ENCODE measurements at regions not wholly inside any gene's neighbourhood (a gene's known extent, or its start where the extent isn't known, plus 50 kb on each side); places are given as distances from the start of the nearest gene placed in this dataset.

DNA sequence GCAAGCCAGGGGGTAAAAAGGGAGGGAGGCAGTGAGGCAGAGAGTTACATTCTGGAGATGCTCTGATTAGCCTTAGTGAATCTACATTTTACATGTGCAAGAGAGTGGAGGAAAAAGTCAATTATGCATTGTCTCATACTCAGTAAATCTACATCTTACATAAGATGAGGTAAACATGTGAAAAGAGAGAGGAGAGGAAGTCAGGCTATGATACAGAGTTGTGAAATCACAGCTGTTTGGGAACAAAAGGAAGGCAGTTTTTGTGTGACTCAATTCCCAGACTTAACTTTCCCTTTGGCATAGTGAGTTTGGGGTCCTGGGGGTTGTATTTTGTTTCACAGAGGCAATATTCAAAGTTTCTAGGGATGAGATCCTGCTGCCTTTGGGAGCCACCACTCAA, 67.8 kb downstream of the GP2 start:
- DNase-seq = no peak

DNA sequence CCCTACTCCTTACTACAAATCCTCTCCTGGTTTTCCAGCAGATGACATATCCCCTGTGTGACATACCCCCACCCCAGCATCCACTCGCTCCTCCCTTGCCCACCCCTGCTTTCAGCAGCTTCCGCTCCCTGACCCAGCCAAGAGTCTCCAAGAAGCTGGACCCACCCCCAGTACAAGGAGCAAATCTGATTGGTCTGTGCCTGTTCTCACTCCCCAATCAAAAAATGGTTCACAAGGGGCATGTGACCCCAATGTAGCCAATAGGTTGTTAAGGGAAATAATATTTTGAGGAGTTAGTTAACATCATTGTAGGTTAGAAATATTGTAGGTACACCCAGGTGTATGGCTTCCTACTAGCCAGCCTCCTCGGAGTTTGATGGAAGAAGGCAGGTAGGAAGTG, 70.1 kb downstream of the GP2 start:
- DNase-seq = no peak

DNA sequence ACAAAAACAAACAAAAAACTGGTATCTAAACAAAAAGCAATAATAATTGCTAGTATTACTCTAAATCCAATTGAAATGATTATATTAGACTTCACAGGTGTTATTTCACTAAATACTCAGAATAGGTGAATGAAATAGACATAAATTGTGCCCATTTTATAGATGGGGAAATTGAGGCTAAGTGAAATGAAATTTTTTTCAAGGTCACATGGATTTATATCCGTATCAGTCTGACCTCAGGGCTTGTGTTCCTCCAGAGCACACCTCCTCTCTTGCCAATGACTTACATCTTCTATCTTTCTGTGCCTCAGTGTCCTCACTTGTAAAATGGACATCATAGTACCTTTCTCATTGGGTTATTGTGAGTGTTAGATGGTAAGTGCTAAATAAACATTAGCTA, 72.3 kb downstream of the GP2 start:
- no peak for DNase-seq

DNA sequence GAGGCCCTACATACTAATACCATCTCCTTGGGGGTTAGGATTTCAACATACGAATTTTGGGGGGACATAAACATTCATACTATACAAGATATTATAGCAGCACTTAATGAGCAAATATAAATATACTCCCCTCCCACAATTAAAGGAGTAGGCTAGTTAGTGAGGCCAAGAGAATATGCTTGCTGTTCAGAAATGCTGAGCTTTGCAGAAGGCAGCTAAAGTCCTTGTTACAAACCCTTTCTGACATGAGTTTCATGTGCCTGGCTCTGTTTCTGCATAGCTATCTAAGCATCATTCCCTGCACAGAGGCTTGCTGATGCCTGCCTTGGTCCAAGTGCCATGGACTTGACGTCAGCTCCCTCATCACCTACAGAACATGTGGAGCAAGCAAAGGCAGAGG, 73.5 kb downstream of the GP2 start:
- DNase-seq = no peak

DNA sequence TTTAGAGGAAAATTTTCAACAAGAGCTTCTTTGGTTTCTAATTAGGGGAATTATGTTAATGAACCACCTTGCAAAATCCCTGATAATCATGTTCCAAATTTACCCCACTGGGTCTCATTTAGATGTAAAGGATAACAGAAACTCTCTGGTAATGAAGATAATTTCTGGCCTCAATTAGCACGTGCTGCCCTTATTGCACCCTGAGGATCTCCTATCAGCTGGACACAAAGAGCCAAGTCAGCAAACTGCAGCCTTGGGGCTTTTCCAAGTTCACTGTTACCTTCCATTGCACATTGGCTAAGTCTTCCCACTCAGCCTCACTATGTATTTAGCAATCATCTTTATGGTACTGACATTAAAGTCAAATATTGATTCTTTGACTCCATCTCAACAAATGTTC, 78.1 kb downstream of the GP2 start:
- no peak for DNase-seq

DNA sequence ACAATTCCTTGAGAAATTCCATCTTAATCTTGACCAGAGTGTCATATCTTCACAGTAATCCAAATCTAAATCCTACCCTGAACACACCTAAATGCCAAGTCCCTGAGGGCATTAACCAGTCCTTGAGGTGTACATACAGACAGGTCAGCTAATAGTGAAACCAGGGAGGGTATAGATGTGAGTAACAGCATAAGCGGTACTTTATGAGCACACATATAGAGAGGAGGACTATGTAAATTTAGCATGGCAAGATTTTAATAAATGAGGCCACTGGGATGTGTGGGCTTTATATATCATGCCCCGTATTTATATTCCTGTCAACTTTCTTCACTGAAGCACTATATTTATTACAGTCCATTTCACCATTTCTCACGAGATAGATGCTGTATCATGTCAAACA, 80.2 kb downstream of the GP2 start:
- no peak for DNase-seq

DNA sequence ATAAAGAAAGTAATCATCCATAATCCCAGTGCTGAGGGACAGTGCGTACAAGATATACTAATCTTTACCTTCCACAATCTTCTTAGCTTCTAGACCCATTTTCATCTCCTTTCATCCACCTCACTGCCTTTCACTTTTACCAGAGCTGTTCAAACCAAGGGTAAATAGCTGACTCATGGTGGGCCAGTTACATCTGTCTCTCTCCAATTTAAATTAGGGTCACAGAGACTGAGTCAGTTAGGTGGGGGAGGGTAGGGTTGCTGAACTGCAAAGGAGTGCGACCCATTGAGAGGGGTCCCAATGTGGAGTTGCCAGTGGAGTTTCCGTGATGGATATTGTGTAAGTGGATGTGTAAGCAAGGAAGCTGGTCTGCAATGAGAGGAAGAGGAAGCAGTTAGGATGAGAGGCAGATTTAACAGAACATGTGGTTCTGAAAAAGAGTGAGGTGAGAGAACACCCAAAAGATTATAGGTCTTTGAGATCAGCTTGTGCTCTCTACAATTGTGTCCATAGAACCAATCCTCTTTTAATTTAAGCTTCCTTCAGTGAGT, 83.5 kb downstream of the GP2 start:
- no peak for DNase-seq

DNA sequence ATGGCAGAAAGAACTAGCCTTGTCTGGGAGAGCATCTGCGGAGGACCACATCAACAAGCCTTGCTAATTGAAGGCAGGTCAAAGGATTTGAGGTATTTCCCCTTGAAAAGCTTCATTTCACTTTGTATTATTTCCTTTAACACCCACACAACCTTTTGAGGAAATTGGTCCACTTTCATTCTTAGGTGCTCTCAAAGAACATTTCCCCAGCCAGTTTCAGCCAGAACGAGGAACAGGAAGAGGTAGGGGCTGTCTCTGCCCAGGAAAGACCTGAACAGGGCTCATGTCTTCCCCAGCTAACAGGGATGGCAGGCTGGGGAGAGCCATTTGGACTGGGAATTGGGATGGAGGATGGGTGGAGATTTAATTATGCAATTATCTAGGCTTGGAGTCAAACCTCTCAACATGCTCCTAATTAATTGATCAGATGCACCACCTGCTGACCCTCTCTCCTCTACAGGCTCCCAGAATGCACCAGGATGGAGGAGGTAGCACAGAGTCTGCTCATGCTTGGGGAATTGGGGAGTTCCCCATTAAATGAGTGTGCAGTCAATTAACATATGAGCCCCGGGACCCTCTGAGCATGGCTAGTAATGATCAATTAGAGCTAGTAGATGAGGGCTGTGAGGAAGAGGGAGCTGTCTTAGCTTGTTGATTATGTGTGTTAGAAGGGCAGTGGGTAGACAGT, 84.6 kb downstream of the GP2 start:
- DNase-seq = no peak

DNA sequence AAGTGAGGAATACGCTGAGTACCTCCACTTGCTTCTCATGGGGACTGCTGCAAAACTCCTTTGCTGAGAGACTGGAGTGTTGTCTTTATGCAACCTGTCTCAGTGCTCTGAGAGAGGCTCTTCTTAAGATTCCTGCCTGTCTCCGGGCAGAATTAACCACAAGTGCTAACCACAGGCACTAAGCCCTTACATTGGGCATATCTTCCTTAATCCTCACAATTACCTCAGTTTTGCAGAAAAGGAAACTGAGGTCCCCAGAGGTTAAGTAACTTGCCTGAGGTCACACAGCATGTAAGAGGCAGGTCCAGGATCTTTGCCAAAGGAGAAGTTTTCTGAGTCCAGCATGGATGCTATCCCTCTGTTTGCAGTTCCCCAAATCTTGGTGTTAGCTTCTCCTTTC, 86.0 kb downstream of the GP2 start:
- DNase-seq = no peak

DNA sequence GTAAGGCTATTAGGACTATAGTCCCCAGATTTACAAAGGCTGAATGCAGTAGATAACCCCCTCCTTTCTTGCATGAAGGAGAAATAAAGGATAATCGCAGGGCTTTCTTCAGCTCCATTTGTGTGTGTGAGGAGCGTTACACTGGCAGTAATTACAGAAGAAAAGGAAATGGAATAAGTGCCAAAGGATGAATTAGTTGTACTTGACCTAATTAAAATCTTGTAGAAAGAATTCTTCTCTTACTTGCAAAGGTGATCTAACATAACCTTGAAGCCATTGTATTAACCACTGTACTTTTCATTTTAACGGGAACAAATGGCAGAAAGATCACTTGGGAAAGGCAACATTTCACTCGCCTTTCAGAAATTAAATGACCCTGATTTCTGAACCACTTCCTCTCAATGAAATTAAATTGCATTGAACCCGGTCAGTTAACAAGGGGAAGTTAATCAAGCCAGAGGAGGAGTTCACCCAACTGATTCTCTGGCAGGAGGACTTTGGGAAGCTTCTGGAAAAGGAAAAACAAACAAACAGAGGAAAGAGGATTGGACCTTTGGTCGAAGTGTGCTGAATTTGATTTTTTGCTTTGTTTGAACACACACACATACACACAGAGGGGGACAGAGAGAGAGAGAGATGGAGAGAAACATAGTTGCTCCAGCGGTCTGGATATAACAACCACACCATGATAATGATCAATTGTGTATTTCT, 90.6 kb downstream of the GP2 start:
- DNase-seq = no peak

DNA sequence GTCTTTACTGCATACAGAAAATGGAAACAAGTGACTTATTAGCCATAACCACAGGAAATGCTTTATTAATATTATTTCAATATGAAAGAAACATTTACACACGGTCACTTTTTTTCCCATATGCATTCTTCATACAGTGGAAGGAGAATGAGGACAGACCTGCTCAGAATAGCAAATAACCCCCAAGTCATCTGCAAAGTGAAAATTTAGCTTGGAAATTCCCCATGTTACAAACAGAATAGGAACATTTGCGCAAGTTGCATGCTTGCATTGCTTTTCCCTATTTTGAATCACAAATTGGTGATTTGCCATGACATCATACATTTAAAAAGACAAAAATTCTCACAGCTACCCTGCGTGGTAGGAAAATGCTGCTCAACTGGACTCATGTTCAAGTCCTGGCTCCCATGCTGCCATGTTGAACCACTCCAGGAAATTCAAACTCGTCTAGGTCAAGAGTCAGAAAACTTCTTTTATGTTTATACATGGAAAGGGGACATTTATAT, 102.0 kb downstream of the GP2 start:
- DNase-seq = no peak

DNA sequence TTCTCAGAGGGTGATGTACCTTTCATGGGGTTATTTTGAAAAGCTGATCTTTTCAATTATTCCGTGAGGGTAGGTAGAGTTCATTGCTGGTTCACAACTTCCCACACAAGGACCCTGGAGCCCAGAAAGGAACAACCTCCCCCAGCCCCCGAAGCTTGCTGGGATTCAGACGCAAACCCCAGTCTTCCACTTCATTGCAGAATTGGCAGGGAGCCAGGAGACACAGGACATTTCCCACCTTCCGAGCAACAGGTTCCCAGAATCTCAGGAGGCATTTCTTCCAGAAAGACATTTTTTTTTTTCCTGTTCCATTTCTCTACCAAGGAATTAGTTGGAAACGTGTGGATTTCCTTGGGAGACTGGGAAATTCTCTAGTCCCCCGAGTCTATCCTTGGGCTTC, 106.1 kb downstream of the GP2 start:
- DNase-seq = no peak

DNA sequence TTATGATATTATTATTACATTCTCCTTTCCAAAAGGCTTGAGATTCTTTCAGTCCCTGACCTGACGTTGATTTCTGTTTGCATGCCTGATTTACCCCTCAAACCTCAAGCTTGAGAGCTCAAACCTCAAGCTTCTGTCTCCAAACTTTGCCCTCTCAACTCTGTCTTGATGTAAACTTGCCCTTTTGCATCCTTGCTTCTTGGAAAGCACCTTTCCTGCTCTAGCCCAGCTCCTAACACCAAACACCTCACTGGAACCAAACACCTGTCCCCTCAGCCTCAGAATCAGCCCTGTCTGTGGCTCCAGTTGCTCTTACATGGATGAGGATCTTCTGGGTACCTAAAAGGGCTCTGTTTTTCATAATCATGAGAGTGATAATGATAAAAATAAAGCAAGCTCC, 109.2 kb downstream of the GP2 start:
- no peak for DNase-seq

DNA sequence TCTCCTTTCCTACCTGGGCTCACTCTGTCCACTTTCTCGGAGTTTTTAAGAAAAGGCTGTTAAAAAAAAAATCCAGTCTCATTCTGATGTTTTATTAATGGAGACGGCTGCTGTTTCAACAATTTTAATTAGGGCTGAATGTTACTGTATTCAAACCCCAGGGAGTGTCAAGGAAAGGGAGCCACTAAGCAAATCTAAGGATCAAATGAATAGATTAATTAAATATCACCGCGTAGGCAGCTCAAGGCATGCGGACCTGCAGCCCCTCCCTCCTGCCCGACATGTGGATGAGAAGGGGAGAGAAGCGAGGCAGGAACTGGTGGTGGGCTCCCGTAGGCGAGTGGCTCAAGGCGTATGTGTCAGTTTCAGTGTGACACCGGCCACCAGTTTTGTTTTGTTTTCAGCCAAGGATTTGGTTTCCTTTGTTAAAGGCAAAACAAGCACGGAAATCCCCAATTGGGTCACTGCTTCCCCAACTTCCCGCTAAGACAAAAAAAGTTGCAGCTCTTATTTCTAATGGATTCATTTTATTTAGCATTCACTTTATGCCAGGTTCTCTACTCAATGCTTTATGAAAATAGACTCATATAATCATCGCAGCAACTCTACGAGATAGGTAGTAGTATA, 110.6 kb downstream of the GP2 start:
- no peak for DNase-seq

DNA sequence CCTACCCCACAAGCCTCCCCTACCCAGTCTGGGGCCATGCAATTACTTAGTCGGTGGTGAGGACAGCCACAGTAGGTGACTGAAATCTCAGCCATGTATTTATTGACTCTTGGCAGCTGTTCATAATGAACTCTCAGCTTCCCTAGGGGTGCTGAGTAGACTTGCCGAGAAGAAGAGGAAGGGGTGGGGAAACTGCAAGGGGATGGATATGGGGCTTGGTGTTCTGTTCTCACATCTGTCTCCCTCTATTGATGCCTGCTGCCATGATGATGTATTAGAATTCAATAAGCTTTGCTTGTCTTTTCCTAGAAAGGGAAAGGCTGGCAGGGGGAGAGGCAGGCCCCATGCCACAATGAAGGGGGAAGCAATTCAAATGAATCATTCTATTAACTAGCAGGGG, 112.9 kb downstream of the GP2 start:
- peak; percentile 41 for DNase-seq

DNA sequence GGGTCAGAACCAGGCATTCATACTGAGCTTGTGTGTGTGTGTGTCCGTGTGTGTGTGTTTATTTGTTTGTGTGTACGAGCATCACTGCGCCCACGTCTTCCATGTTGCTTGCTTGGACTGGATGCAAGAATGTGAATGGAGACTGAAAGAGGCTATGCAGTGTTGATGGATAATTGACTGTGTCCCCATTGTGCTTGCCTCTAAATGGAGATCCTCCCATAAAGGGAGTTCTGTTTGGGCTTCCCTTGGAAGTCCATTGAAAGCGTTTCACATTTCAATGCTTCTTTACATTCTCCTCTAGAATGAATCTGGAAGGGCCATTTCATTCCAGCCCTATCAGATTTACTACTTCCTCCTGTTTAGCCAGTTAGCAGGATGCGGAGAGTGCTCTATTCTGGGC, 124.0 kb downstream of the GP2 start:
- DNase-seq = no peak

DNA sequence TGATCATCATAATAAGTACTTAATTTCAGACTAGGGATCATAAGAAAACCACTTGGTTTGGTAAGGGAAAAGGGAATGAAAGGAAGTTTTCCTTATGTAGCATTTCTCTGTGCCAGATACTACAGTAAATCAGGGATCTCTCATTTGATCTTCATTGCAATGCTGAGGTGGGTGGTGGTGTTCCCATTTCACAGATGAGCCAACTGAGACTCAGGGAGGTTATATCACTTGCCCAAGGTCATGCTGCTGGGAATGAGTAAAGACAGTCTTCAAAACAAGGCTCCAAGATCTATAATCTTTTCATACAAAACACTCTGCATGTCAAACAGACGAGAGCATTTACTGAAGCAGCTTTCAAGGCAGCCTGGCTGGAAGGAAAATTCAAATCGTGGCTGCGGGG, 124.6 kb downstream of the GP2 start:
- no peak for DNase-seq

DNA sequence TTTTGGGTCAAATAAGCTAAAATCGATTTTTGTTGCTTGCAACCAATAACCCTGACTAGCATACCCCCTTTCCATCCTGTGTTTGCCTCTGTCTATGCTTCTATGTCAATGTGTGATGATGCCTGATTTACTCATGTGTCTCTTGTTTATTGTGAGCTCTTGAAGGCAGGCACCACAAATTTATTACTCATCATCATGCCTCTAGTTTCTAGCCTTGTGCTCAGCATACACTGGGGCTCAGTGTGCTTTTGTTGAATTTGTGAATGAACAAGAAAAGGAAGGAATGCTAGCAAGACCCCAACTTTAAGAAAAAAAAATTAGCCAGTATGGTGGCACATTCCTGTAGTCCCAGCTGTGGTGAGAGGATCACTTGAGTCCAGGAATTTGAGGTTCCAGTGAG, 119.1 kb upstream of the GPR139 start:
- DNase-seq = no peak

DNA sequence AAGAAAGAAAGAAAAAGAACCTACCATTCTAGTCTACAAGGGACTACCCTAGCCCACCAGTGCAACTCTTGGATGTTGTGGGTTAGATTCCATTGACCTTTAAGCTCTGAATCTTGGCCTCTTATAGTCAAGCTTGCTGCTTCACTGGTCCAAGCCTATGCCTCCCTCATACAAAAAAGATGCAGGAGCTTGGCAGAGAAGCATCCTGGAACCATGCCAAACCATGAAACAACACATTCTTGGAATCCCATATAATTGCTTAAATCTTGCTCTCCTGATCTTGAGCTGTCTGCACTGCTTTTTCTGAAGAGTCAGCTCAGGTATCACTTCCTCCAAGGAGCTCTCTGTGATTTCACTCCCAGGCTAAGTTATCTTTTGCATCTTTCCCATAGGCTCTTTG, 117.9 kb upstream of the GPR139 start:
- DNase-seq = no peak

DNA sequence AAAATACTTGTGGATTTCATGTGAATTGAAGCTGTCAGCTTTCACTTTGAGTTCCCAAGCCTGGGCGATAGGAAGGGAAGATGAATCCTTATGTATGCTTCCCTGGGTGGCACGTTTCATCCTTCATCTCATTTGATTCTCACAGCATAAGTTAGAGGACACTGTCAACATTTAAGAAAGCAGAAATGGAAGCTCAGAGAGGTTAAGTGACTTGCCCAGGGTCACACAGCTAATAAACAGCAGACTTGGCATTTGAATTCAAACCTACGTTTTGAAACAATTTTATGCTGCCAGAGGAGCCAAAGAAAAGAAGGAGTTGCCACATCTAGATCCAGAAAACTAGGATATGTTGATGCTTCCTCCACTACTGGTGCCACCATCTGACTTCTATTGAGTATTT, 108.3 kb upstream of the GPR139 start:
- DNase-seq = no peak

DNA sequence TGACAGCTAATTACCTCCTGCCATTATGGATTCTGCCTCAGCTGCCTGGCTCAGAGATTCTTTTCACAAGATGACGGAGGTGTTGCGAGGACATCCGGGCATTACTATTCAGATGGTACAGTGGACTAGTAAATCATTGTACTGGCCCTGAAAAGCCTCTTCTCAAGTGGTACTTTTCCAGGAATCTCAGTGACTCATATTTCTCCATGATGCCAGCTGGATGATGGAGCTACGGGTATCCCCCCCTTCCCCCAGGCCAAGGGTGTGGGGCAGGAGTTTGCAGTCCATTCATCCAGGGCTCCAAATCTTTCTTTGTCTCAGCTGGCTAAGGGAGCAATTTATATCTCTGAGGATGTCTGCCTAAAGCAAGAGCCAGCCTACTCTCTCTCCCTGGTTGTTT, 107.7 kb upstream of the GPR139 start:
- DNase-seq = no peak

DNA sequence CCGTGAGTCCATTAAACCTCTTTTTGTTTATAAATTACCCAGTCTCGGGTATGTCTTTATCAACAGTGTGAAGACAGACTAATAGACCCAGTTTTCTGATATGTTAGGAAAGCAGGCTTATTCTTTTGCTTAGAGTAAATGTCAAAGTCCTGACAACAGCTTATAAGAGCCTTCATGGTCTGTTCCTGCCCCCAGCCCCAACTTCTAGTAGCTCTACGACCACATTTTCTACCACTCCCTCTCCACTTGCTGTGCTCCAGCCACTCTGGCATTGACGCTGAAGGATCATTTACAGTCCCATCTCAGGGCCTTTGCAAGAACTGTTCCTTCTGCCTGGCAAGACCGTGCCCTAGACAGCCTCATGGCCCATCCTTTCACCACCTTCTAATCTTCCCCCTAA, 104.6 kb upstream of the GPR139 start:
- DNase-seq = no peak

DNA sequence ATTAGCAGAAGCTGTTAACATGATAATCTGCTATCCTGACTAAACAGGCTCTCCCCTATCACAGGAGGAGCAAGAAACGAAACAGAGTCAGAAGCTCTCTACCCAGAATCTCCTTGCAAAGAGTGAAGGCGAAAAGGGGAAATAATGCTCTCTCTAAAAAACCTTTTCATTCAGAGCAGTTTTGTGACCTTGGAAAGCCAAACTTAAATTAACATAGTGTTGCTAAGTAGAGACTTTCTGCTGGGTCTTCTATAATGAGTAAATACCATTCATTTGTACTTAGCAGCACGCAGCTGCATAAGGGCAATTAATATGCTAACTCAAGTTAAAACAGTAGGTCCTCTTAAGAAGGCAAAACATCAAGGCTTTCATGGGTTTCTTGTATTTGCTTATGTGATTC, 101.7 kb upstream of the GPR139 start:
- DNase-seq = no peak

DNA sequence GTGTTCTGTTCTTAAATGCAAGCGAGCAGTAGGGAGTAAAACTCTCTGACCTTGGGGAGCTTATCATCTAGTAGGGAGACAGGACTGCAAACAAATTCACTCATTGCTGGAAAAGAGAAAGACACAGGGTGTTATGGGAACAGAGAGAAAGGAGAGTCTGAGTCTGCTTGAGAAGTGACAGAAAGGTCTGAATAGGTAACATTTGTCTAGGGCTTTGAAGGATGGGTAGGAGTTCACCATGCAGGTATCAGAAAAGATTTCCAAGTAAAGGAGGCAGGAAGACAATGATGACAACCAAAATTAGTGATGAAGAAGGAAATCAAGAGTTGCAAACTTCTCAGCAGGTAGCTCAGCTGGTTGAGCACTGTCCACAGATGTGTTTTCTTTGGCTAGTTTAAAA, 93.6 kb upstream of the GPR139 start:
- no peak for DNase-seq

Measured in NCI-H345 (cell line).